Fibroblast of villous mesenchyme (primary cell): ENCODE measurements at regions not wholly inside any gene's neighbourhood (a gene's known extent, or its start where the extent isn't known, plus 50 kb on each side); places are given as distances from the start of the nearest gene placed in this dataset.
A peak's percentile ranks its signal among the peaks of the same experiment; 100 is the strongest.

Experiments
- DNase-seq: peaks from one replicate; pipeline ENCODE4 v3.0.0-alpha.2; 2010; ENCODE audit warnings: low read depth
- H3K4me3 ChIP-seq: 2 replicates; pipeline ENCODE4 v1.5.1; 2011; ENCODE audit warnings: low read depth, mild to moderate bottlenecking, low read length
- TF ChIP-seq, protein P1 (sequence below): IDR thresholded peaks from 2 replicates; pipeline ENCODE4 v1.5.1; 2012; ENCODE audit warnings: low read depth, mild to moderate bottlenecking, low read length; ENCODE audit not compliant: insufficient read depth

DNA sequence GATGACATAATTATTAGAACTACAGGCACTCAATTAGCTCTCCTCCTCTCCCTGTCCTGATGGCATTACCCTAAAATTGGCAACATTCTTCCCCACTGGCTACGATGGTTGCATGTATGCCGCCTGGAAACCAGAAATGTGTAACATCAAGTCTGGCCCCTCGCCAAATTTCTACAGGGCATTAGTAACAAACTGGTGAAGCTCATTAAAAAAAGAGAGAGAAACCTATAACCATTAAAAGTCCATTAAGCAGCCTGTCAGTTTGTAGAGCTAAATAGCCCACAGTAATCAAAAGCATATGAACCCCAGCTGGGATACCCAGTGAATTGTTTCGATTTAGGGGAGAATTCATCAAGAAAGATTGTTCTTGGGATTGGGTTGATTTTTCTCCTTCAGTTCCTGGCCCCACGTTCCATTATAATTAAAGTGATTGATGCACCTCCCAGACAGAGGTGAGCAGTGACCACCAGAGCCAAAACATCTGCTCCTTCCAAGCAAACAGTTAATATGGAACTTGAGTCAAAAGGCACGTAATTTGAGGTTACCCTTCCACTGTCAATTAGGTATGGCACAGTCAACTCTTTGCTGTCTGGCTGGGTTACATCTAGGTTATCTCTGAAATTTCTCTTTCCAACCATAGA is 208.6 kb downstream of the C1D start:
- DNase-seq = no peak
- no peak overlapping the region for H3K4me3 ChIP-seq
- TF ChIP-seq, protein P1, sequence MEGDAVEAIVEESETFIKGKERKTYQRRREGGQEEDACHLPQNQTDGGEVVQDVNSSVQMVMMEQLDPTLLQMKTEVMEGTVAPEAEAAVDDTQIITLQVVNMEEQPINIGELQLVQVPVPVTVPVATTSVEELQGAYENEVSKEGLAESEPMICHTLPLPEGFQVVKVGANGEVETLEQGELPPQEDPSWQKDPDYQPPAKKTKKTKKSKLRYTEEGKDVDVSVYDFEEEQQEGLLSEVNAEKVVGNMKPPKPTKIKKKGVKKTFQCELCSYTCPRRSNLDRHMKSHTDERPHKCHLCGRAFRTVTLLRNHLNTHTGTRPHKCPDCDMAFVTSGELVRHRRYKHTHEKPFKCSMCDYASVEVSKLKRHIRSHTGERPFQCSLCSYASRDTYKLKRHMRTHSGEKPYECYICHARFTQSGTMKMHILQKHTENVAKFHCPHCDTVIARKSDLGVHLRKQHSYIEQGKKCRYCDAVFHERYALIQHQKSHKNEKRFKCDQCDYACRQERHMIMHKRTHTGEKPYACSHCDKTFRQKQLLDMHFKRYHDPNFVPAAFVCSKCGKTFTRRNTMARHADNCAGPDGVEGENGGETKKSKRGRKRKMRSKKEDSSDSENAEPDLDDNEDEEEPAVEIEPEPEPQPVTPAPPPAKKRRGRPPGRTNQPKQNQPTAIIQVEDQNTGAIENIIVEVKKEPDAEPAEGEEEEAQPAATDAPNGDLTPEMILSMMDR = no peak

GRCh38 chr2:67854798-67855197 is 208.0 kb downstream of the C1D start:
- no peak for DNase-seq
- TF ChIP-seq, protein P1 = no peak
- no peak overlapping the region for H3K4me3 ChIP-seq

DNA sequence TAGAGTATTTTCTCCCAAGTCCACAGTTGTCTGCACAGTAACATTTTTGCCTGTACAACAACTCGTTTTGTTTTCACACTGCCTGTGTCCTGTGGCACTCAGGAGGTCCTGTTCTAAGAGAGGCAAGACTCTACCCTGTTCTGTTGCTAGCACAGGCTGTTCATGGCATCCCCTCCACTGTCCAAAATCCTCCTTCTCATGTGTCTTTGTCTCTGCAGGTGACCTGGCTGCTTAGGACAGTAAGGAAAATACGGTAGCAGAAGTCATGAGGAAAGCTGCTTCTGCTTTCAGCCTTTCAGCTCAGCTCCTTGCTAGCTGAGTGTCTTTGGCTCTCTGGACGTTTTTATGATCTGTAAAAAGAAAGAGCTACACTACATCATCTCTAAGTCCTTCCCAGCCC is 205.9 kb downstream of the C1D start:
- DNase-seq = no peak
- H3K4me3 ChIP-seq = no peak overlapping the region
- TF ChIP-seq, protein P1 = no peak

DNA sequence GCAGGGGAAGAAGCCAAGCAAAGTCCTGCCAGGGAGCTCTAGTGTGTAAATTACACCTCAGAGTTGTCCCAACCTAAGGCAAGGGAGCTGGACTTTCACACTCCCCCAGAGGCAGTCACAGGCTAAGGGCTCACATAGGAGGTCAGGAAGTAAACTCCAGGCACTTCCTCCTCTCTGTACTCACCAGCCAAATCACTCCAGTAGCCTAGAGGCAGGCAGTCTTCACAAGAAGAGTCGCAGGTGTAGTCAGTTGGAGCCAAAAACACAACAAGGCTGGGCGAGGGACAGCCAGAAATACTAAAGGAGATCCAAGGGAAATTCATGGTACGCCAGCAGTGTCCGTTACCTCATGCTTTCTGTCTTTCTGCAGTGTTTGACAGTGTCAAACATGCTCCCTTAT is 205.0 kb downstream of the C1D start:
- TF ChIP-seq, protein P1 = no peak

DNA sequence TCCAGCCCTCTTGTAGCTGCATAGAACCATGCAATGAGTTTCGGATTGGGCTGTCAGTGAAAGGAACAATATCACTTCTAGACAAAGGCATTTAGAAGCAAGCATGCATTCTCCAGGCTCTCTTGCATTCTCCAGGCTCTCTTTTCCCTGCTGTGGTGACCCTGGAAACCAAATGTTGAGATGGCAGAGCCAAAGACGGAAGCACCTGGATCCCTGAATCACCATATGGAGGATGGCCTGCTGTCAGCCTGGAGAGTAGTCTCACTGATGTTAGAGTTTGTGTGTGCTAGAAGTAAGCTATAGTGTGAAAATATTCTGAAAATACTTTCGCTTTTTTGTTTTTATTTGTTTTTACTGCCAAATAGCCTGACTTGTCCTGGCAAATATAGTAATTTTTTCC is 203.9 kb downstream of the C1D start:
- TF ChIP-seq, protein P1 = no peak
- no peak for DNase-seq
- no peak overlapping the region for H3K4me3 ChIP-seq

More for the DNA sequence above, 205.0 kb downstream of the C1D start:
- no peak for DNase-seq
- no peak overlapping the region for H3K4me3 ChIP-seq

- DNase-seq = no peak
- no peak overlapping the region for H3K4me3 ChIP-seq
- TF ChIP-seq, protein P1 = no peak
These were observed 196.9 kb downstream of the C1D start for GRCh38 chr2:67865917-67866316.

DNA sequence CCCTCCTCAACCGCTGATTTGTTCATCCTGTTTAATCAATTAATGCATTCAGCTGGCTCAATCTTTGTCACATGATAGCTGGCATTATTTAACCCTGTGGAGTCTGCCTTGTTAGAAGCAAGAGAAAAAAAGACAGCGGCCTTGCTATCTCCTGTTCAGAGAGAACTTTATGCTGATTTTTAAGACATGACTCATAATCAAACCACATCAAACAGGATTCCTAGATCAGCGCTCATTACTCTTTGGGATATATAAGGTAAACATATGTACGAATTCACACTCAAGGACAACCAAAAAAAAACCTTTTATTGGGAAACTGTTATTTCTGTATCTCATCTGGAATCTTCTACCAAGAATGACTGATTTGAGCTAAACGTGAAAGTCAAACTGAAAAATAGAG is 195.1 kb downstream of the C1D start:
- TF ChIP-seq, protein P1 = no peak
- peak; percentile 22 for DNase-seq
- no peak overlapping the region for H3K4me3 ChIP-seq
